GM21423 (cell line): ENCODE measurements at regions not wholly inside any gene's neighbourhood (a gene's known extent, or its start where the extent isn't known, plus 50 kb on each side); places are given as distances from the start of the nearest gene placed in this dataset.

Experiments
- ATAC-seq: cut with Tn5 transposase; IDR thresholded peaks from one replicate; pipeline ENCODE4 v1.9.1; 2021; ENCODE audit warnings: mild to moderate bottlenecking, moderate library complexity; ENCODE audit not compliant: unreplicated experiment

DNA sequence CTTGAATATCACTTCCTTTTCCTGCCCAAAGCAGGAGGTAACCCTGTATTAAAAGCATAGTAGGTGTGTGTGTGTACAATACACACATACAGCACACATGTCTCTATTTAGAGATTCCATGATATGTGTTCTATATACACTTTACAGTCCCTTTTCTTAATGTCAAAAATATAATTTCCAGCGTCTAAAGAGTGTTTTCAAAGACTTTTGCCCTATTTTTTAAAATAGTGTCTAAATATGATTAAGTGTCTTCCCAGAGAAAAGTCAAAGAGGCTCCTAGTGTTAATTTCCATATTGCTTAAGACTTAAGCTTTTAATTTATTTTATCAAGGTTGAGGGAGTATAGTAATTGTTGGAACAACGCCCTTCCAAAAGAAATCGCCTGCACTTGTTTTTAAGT, 420.3 kb upstream of the POU3F3 start:
- no peak for ATAC-seq

DNA sequence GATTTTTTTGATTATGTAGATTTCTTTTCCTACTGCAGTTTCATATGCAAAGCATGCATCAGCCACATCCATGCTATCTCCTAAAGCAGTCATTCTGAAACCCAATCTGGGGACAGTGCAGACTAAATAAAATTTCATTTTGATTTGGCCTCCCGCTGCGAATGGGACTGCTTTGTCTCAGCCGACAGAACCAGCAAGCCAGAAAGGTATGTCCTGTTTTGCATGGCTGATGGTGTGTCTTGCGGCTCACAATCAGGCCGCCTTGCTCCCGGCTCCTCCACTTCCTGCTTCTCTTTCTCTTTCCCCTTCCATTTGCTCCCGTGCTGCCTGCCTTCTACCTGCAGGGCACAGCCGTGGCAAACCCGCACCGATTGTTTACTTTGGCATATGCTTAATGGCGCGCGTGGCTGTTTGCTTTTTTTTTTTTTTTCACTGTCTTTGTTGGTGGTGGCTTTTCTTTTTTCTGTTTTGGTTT, 419.6 kb upstream of the POU3F3 start:
- ATAC-seq, result no peak

DNA sequence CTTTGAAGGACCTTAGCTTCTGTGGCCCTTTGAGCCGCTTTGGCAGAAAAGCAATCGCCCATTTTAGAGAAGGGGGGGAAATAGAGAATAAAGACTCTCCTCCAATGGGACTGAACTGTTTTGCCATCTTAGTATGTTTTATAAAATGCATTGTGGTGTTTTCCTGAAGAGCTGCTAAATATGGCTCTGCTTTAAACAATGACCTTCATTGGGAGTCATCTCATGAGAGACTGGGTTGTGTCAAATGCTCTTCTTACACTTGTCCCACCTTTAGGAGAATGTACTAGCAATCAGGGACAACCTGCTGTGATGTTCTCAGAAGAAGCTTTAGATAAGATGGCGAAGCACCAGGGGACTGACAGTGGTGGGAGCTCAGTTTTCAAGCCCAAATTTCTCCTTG, 418.9 kb upstream of the POU3F3 start:
- ATAC-seq, result no peak

DNA sequence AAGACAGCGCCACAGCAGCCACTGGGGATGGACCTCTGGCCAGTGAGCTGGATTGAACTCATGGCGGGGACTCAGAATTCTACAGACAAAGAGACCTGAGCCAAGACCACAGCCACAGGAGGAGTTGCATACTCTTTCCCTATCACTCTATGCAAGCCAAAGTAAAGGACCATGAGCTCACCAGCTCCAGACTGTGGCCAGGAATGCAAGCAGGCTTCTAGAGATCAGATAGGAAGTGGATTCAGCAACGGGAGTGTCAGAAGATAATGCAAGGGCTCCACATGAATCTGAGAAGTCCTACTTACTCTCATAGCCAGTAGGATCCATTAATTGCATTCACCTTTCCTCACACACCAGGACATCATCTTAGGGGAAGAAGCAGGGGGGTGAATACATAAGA, 415.4 kb upstream of the POU3F3 start:
- no peak for ATAC-seq

DNA sequence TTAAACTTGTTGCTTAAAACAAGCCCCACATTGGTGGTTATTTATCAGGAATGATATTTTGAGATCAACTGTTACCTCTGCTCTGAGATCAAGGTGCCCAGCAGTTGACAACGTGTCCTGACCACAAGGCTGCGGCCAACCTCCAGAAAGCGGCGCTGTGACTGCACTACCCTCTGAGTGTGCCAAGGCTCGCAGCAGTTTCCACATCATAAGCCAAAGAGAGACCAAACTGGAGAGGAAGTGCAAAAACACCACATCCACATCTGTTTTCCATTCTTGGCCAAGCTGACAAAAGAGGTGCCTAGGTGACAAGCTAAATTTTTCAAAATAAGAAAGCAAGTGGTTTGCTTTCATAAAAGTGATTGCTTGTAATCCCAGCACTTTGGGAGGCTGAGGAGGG, 410.8 kb upstream of the POU3F3 start:
- no peak for ATAC-seq

DNA sequence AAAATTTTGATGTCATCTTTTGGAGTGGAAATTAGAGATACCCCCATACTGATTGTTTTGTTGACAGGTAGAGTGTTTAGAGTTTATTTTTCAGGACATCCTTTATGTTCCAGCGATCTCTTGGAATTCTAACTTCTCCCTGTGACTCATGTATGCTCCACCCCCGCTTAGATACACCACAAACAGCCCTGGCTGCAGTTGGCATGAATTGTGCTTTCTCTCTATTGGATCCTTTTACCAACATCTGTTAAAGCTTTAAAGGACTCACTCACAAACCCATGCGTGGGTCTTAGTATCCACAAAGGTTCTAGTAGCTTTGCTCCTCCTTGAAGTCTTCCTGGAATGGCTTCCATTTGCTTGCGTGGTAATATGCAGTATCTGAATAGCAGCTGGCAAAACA, 409.5 kb upstream of the POU3F3 start:
- ATAC-seq, result no peak

DNA sequence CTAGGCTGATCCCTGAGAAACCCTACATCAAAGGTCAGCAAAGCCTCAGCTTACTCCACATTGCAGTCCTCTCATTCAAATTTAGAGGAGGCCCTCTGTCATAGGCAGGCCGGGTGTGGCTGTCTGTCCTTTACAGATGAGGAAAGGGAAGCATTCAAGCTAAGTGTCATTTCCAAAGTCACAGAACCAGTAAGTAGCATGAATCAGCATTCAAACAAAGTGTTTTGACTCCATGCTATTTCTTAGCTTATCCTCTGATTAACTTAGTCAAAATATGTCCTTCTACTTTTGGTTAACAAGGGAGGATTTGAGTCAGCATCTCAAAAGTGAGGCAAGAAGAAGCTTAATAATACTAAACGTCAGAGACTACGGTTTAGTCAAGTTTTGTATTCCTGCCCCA, 409.0 kb upstream of the POU3F3 start:
- ATAC-seq, result no peak

DNA sequence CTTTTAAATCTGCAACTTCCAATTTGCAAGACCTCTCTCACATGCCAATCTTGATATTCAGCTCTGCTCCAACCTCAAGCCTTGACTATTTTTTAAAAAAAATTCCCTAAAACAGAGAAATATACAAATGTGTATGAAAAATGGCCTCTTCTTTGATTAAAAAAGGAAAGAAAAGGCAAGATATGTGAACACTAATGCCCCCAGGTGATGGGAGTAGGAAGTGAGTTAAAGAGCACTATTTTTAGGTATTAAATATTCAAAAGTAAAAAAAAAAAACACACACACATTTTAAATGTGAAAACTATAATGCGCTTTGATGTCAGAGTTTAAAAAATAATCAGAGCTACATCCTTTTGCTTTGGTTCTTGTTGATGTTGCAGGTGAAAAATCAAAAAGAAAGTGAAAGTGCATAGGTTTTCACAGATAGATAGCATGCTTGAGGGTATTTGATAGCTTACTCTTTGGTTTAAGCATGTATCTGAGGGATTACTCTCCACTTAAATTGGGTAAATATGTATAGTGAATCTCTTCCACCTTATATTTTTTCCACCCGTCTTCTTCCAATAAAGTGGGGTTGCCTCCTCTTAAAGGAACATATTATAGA, 406.0 kb upstream of the POU3F3 start:
- no peak for ATAC-seq

DNA sequence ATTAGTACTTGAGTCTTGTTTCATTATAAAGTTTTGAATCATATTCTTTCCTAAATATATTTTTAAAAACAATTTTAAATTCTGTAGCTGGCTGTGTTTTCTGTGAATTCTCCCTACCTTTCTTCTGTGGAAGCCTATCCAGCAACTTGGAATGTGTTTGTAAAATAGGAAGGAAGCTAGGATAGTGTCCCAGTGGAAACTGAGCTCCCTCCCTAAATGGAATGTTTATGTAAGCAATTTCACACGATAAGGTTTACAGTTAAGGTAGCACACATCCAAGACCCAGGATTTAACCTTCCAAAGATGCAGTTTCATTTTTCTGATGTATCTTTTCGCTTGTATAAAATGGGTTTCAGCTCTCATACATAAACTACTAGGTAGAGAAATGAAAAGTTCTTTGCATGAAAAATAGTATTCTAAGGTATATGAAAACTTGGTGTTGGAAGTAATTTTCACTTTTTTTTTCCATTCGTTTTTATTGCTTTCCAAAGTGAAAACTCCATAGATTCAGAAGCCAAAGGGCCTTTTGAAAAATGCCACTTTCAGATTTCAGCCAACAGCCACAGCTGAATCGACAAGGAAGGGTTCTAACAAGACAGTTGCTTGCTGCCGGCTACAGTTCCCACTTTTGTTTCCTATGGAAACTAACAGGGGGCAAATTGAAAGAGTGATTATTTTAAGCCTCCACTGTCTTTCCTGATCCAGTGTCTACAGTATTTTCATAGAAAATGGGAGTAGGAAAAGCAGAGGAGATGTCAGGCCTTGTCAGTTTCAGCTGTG, 405.1 kb upstream of the POU3F3 start:
- no peak for ATAC-seq

DNA sequence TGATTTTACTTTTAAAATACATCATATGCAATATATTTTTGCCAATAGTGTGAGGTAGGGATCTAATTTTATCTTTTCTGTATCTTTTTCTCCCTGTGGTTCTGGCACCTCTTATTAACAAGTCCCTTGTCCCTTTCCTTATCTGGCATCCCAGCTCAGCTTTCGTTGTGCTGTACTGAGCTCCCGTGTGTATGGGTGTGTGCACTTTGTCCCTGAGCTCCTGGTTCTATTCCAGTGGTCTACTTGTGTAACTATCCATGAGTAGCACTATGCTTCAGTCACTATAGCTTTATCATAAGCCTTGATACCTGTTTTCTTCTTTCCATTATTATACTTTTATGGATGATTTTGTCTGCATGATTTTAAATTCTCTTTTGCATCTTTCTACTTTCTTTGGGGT, 401.4 kb upstream of the POU3F3 start:
- no peak for ATAC-seq

DNA sequence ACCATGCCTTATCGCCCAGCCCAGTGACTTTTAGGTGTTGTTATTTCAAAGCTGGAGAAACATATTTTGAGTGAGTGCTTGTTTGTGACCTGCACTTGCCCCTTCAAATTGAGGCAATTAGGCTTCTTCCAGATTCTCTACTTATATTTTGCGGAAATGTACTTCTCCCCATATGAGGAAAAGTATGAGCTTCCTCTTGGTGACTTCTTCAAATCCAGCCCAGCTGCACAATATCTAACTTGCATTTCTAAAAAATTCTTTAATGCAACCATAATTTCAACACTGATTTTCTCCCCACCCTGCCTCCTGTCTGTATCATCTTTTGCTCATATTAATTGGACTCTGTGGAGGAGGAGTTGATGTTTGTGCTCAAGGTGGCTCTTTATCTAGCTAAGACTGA, 391.2 kb upstream of the POU3F3 start:
- no peak for ATAC-seq

DNA sequence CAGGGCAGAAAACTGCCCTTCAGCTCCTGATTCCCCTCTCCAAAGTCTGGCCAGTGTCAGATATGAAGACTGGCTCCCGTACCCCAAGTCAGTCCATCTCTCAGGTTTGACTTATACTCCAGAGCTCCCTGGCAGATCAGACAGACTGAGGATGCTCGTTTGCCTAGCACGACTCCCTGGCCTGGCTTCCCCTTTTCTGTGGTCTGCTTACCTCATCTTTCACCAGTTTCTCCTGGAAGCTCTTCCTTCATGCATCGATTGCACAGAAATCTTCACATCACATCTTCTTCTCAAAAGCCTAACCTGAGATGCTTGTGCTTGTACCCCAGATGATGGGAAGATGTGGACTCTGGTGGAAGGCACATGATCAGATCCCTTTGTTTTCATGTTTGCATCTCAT, 387.9 kb upstream of the POU3F3 start:
- no peak for ATAC-seq

DNA sequence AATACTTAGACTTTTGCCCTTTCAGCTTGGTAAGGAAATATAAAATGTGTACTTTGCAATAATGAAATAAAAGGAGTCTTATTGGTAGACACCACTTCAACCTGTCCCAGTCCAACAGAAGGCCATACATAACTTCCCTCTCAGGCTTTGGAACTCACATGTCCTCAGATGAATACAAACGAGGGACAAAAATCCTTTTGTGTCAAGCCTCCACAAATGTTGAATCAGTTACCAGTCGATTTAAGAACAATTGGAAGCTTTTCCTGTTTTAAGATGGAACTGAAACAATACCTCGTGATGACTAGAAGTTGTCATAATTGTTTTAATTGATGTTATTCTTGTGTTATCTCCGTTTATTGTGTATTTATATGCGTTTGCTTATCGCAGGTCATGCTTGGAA, 385.1 kb upstream of the POU3F3 start:
- no peak for ATAC-seq

DNA sequence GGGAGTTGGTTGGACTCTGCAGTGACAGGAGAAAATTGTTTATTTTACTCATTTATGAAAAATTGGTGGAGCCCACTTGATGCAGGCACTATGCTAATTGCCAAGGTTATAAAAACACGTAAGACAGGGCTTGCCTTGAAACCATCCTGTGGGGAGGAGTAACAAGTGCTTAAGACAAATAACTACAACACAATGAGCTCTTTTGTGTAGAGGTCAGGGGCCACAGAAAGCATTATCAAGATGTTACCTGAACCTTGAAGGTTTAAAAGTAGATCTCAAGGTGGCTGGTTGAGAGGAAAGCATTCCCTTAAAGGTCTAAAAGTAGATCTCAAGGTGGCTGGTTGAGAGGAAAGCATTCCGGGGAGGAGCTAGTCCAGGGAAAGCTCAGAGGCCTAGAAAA, 381.8 kb upstream of the POU3F3 start:
- ATAC-seq, result no peak

DNA sequence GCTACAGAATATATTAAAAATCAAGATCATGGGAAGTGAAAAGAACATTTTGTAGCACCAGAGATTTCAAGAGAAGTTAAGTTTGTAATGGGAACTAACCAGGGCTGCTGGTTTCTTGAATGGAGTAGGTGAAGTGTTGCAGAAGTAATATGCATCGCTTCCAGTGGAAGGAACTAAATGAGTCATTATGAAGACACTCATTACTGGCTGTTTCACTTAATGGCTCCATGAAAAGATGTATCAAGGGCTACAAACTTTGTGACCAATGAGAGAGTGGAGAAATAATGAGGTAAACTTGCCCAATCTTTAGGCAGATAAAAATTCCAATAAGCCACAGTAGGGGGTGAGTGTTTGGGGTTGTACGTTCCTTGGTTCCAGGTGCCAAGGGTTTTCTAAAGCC, 380.4 kb upstream of the POU3F3 start:
- ATAC-seq, result no peak

DNA sequence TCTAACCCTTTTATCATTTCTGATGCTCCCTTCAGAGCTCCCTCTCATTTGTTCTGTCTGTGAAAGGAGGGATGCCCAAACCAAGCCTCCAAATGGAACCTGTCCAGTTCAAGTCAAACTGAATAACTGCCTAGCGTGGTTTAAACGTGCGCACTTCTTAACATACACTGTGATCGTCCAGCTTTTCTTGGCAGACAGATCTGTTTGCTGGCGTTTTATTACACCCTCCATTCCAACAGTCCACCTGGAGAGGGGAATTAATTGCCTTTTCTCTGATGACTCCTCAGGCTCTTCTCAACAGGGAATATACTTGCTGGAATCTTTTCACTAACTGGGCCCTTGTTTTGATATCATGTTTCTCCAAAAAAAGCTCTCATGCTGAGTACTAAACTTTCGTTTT, 379.2 kb upstream of the POU3F3 start:
- ATAC-seq, result no peak

DNA sequence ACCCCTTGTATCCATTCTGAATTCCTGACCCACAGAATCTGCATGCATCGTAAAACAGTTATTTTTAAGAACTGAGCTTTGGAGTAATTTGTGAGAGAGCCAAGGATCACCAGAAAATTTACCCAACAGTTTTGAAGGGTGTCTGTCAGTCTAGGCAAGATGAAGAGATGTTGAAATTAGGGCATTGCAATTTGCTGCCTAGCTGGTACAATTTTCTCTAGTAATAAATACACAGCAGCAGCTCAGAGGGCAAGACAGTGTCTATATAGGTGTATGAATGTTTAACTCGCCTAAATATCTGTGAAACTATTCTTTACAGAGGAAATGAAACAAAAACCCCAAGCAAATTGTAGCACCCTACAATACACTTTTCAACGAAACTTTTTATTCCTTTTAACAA, 377.8 kb upstream of the POU3F3 start:
- ATAC-seq, result no peak

DNA sequence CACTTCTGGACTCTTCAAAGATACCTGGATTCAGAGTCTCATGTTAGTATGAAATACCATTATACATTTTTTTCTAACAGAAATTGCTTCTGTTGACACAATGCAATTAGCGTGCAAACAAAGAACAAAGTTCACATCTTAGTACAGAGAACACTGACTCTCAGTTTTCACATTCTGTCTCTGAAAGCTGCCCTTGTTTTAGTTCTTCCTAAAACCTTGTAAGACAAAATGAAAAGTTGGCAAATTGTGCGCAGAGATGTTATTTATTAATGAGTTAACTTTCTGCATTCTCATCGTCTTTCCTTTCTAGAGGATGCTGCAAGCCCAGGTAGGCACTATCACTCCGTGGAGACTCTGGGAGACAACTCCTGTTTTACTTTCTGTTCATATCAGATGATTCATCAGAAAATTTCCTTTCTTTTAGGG, 377.3 kb upstream of the POU3F3 start:
- no peak for ATAC-seq

DNA sequence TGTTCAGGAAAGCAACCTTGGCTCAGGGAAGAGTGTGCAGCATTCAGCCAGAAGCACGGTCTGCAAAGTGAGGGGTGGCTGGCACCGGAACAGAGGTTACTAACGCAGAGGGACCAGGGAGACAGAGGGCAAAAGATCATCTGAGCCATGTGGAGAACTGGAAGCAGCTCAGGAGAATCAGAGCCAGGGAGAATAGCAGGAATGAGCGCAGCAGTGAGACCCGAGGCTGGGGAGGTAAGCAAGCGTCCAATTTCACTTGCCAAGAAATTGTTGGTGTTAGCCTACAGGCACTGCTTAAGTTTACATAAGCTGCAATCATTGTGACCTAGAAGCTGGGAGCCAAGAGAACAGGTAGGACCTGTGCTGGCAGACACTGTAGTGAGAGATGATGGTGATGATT, 372.6 kb upstream of the POU3F3 start:
- ATAC-seq, result no peak

DNA sequence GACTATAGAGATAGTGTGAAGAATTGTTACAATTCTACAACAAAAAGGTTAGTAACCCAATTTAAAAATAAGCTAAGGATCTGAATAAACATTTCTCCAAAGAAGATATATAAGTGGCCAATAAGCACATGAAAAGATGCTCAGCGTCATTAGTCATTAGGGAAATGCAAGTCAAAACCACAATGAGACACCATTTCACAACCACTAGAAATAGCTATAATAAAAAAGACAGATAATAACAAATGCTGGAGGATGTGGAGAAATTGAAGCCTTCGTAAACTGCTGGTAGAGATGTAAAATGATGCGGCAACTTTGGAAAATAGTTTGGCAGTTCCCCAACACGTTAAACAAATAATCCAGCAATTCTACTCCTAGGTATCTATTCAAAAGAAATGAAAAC, 366.5 kb upstream of the POU3F3 start:
- no peak for ATAC-seq

DNA sequence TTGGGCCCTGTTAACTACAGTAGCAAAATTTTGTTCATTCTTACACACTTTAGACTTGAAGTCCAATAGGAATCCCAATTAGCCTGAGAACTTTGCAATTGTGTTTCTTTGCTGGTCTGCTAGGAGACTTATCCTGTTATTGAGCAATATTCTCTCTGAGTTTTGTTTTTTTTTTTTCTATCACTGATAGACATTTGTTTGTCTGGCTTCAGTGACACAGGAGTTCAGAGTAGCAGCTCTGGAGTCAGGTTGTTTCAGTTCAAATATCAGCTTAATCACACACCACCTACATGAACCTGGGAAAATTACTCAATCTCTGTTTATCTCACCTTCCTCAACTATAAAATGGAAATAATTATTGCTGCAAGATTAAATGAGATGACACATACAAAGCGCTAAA, 360.2 kb upstream of the POU3F3 start:
- ATAC-seq, result no peak

DNA sequence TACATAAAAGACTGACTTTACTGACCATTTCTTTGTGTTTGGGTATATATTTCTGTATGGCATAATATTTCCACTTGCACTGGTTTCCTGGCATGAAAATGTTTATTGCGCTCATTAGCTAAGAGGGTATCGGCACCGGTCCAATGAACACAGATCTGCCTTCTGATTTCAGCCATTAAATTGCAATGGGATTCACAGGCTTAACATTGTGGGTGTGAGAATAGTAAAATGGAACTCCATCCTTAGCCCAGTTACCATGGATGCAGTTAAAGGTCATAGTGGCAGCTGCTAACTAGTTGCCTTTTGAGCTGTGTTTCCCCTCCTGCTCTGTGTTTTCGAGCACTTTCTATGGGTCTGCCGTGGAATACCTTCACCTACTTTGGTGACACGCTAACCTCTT, 352.6 kb upstream of the POU3F3 start:
- ATAC-seq, result no peak

DNA sequence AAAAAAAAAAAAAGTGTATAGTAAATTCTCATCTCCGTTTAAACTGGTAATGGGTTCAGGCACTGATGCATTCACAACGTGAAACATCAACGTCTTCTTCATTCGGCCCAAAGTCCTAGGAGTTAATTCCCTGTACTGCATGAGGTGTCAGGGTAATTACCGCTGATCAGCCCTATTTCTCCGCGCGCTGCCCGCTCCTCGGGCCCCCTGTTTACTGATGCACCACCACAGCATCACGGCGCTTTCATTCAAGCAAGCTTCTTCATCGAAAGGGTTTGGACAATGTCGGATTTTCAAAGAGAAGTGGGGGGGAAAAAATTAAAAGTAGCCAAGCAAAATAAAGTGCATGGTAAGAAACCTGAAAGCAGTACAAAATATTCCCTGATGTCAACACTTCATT, 352.0 kb upstream of the POU3F3 start:
- no peak for ATAC-seq
